GM21529 (cell line): ENCODE measurements at regions not wholly inside any gene's neighbourhood (a gene's known extent, or its start where the extent isn't known, plus 50 kb on each side); places are given as distances from the start of the nearest gene placed in this dataset.
"Not testable (repeated sequence)": the region's sequence is repeated elsewhere in the genome, so short reads cannot be mapped to it uniquely, and the experiment has no call there.

Source experiments
- ATAC-seq: cut with Tn5 transposase; IDR thresholded peaks from one replicate; pipeline ENCODE4 v1.9.1; 2021; ENCODE audit not compliant: unreplicated experiment

- ATAC-seq, result no peak
Measured at GRCh38 chr12:127981875-127982274, 285.1 kb upstream of the TMEM132C start.

- not testable (repeated sequence) for ATAC-seq
Measured at GRCh38 chr12:127983213-127983791, 283.7 kb upstream of the TMEM132C start.

- no peak for ATAC-seq
Measured at GRCh38 chr12:127984386-127985055, 282.4 kb upstream of the TMEM132C start.

- no peak for ATAC-seq
Measured at GRCh38 chr12:127987199-127987901, 279.6 kb upstream of the TMEM132C start.

GRCh38 chr12:127991485-127991884 lies 275.5 kb upstream of the TMEM132C start:
- ATAC-seq, result no peak

- no peak for ATAC-seq
Measured at GRCh38 chr12:127998988-127999387, 268.0 kb upstream of the TMEM132C start.

- no peak for ATAC-seq
Measured at GRCh38 chr12:128004383-128004938, 262.5 kb upstream of the TMEM132C start.

GRCh38 chr12:128007250-128007649 lies 259.7 kb upstream of the TMEM132C start:
- ATAC-seq, result no peak

GRCh38 chr12:128008341-128008740 lies 258.6 kb upstream of the TMEM132C start:
- ATAC-seq, result no peak

GRCh38 chr12:128009108-128009507 lies 257.9 kb upstream of the TMEM132C start:
- ATAC-seq, result no peak

- ATAC-seq, result no peak
Measured at GRCh38 chr12:128012110-128012509, 254.9 kb upstream of the TMEM132C start.

- ATAC-seq, result no peak
Measured at GRCh38 chr12:128015276-128015675, 251.7 kb upstream of the TMEM132C start.

GRCh38 chr12:128018067-128018466 lies 248.9 kb upstream of the TMEM132C start:
- no peak for ATAC-seq

GRCh38 chr12:128019996-128020544 lies 246.9 kb upstream of the TMEM132C start:
- ATAC-seq, result no peak

- no peak for ATAC-seq
Measured at GRCh38 chr12:128021561-128021960, 245.4 kb upstream of the TMEM132C start.

GRCh38 chr12:128025589-128026245 lies 241.3 kb upstream of the TMEM132C start:
- no peak for ATAC-seq

GRCh38 chr12:128026696-128027574 lies 240.0 kb upstream of the TMEM132C start:
- ATAC-seq, result no peak

- no peak for ATAC-seq
Measured at GRCh38 chr12:128033473-128033872, 233.5 kb upstream of the TMEM132C start.

GRCh38 chr12:128040971-128041370 lies 226.0 kb upstream of the TMEM132C start:
- ATAC-seq, result no peak

GRCh38 chr12:128042283-128042682 lies 224.7 kb upstream of the TMEM132C start:
- ATAC-seq, result not testable (repeated sequence)
